HFFc6 (cell line): ENCODE measurements at regions not wholly inside any gene's neighbourhood (a gene's known extent, or its start where the extent isn't known, plus 50 kb on each side); places are given as distances from the start of the nearest gene placed in this dataset.

ENCODE experiments used
- DNase-seq: peaks from one replicate; pipeline ENCODE4 v3.0.0-alpha.2; 2018
- H3K27ac Mint-ChIP-seq: 2 replicates; pipeline ENCODE4 v1.8.0; 2020; ENCODE audit warnings: mild to moderate bottlenecking, mixed read lengths
- H3K27me3 Mint-ChIP-seq: 2 replicates; pipeline ENCODE4 v1.8.0; 2021; ENCODE audit warnings: mild to moderate bottlenecking, moderate library complexity, mixed read lengths; ENCODE audit not compliant: insufficient read depth
- H3K36me3 Mint-ChIP-seq: 2 replicates; pipeline ENCODE4 v1.8.0; 2021; ENCODE audit warnings: low read depth, mixed read lengths
- H3K4me1 Mint-ChIP-seq: 2 replicates; pipeline ENCODE4 v1.8.0; 2020; ENCODE audit warnings: low read depth, mixed read lengths
- H3K4me3 Mint-ChIP-seq: 2 replicates; pipeline ENCODE4 v1.8.0; 2020; ENCODE audit warnings: mild to moderate bottlenecking, moderate library complexity, mixed read lengths
- H3K9me3 Mint-ChIP-seq: 2 replicates; pipeline ENCODE4 v1.8.0; 2020; ENCODE audit warnings: mild to moderate bottlenecking, mixed read lengths
- CTCF ChIP-seq: fragments of 200-600 bp; sonication (generic); IDR thresholded peaks from 2 replicates; pipeline ENCODE4 v1.5.0; 2021; ENCODE audit warnings: antibody characterized with exemption, mild to moderate bottlenecking

DNA sequence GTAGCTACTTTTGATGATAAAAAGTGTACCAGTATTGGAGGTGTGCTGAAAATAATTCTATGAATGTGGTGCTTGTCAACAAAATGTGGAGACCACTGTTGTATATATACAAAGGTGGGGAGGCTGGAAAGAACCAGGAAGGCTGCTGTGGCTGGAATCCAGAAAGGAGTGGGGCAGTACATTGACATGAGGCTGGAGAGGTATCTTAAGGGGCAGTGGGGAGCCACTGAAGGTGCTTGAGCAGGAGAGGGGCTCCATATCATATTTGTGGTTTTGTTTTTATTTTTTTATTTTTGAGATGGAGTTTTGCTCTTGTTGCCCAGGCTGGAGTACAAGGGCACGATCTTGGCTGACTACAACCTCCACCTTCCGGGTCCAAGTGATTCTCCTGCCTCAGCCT lies 87.9 kb upstream of the NEURL1B start:
- Mint-ChIP-seq H3K4me3 (no peak overlapping the region), H3K27ac (no peak overlapping the region), H3K9me3 (no peaks in the 10 kb centered on the region), H3K4me1 (peaks cover 8% of the 10 kb centered on the region; the same call in 1 of the 2 replicates), H3K36me3 (no peaks in the 10 kb centered on the region; the same call in 1 of the 2 replicates), H3K27me3 (peaks cover 62% of the 10 kb centered on the region)
- no peak for DNase-seq
- TF ChIP-seq CTCF = no peak

DNA sequence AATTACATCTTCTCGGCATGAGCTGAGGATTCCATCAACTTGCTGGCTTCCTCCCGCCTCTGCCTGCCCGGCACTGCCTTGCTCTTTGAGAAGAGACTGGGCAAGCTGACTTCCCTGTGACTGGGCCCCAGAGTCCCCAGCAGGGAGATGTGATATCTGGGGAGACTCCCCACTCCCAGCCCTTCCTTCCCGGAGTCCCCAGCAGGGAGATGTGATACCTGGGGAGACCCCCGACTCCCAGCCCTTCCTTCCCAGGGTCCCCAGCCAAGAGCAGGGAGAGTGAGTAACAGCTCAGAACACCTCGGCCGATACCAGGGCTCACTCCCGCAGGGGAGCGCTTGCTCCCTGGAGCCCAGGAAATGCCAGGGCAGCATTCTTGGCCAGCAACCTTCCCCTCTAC lies 90.1 kb upstream of the NEURL1B start:
- DNase-seq = no peak
- peaks cover 56% of the 10 kb centered on the region for H3K27me3 Mint-ChIP-seq
- H3K9me3 Mint-ChIP-seq = no peaks in the 10 kb centered on the region
- peaks cover 1% of the 10 kb centered on the region; the same call in 1 of the 2 replicates for H3K4me1 Mint-ChIP-seq
- no peaks in the 10 kb centered on the region; the same call in 1 of the 2 replicates for H3K36me3 Mint-ChIP-seq
- H3K4me3 Mint-ChIP-seq = no peak overlapping the region
- no peak for TF ChIP-seq CTCF
- H3K27ac Mint-ChIP-seq = no peak overlapping the region

DNA sequence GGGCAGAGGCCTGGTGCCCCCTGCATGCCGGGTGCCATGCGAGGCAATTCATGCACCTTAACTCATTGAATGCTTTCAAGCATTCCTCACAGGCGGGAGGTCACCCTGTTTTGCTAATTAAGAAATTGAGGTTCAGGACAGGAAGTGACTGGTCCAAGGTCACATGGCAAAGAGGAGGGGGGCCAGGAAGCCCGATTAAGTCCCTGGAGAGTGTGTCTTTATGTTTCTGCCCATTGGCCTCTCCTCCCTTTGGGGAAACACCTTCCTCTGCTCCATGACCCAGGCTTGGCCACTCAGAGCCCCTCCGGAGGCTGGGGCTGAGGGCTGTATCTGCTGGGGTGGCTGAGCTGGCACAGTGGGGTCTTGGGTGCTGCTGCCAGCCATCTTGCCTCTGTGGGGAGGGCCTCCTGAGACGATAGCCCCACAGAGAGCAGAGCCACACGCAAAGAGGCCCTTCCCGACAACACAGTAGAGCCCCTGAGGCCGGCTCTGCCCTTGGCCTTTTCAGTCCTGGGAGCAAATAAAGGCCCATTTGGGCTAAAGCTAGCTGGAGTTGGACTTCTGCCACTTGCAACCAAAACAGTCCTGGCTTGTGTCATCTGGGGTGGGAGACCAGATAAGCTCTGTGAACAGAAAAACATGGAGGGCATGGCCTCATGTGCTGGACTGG lies 90.8 kb upstream of the NEURL1B start:
- Mint-ChIP-seq H3K27me3 (peaks cover 60% of the 10 kb centered on the region), H3K9me3 (no peaks in the 10 kb centered on the region), H3K27ac (no peak overlapping the region), H3K4me1 (no peaks in the 10 kb centered on the region), H3K4me3 (no peak overlapping the region), H3K36me3 (no peaks in the 10 kb centered on the region; the same call in 1 of the 2 replicates)
- TF ChIP-seq CTCF = no peak
- DNase-seq = no peak

- Mint-ChIP-seq H3K27ac (no peak overlapping the region), H3K27me3 (peaks cover 55% of the 10 kb centered on the region), H3K9me3 (no peaks in the 10 kb centered on the region), H3K4me1 (no peaks in the 10 kb centered on the region), H3K4me3 (no peak overlapping the region), H3K36me3 (no peaks in the 10 kb centered on the region; the same call in 1 of the 2 replicates)
- DNase-seq = no peak
- TF ChIP-seq CTCF = no peak
Measured at GRCh38 chr5:172549696-172550095, 91.4 kb upstream of the NEURL1B start.

GRCh38 chr5:172548981-172549687 lies 91.9 kb upstream of the NEURL1B start:
- TF ChIP-seq CTCF = no peak
- no peak overlapping the region for H3K27ac Mint-ChIP-seq
- no peaks in the 10 kb centered on the region; the same call in 1 of the 2 replicates for H3K36me3 Mint-ChIP-seq
- no peaks in the 10 kb centered on the region for H3K9me3 Mint-ChIP-seq
- peaks cover 50% of the 10 kb centered on the region for H3K27me3 Mint-ChIP-seq
- no peak overlapping the region for H3K4me3 Mint-ChIP-seq
- H3K4me1 Mint-ChIP-seq = no peaks in the 10 kb centered on the region
- DNase-seq = no peak
